ENCODE measurements at regions not wholly inside any gene's neighbourhood (a gene's known extent, or its start where the extent isn't known, plus 50 kb on each side); places are given as distances from the start of the nearest gene placed in this dataset.

GRCh38 chr2:43133708-43134570 lies 92.5 kb downstream of the ZFP36L2 start (continued):
- no peak for TF ChIP-seq ETV6 (conservative IDR thresholded peaks at IDR 0.05 in 1 of 2, IDR thresholded peaks at IDR 0.05 in 1 of 2; ENCODE audit: borderline replicate concordance in 1 of 2, low read depth in 1 of 2)
- TF ChIP-seq MTA2 (IDR thresholded peaks at IDR 0.05; ENCODE audit: low read depth): peak; percentile 28; the same call in 1 of the 2 replicates
- TF ChIP-seq MAX (IDR thresholded peaks at IDR 0.05; ENCODE audit: low read depth, low read length): peak; percentile 63; the same call in 1 of the 2 replicates
- peak; percentile 57; the same call in 1 of the 2 replicates for TF ChIP-seq CBFB (IDR thresholded peaks at IDR 0.05; ENCODE audit: low read depth)
- no peak for TF ChIP-seq RB1 (IDR thresholded peaks at IDR 0.05; ENCODE audit: borderline replicate concordance)

GRCh38 chr2:43133336-43133707 lies 93.1 kb downstream of the ZFP36L2 start:
- WGBS (ENCODE audit: insufficient coverage, insufficient replicate concordance, low lambda C conversion rate, missing lambda C conversion rate): 97% methylated on average over 4 of the region's 4 CpGs
- H3K4me2 ChIP-seq (ENCODE audit: control insufficient read depth, insufficient read depth): peak overlapping the region; percentile 23; the same call in 1 of the 2 replicates
- intact Hi-C loops (cut with micrococcal nuclease; ENCODE audit: unreplicated experiment): no loop called here
- no peaks in the 10 kb centered on the region for H3K9me3 ChIP-seq (replicated peaks; ENCODE audit: control insufficient read depth, insufficient read depth, low read length)
- ATAC-seq (no peak), FAIRE-seq (no peak), DNase-seq (ENCODE audit: low read depth, low spot score) (no peak)
- H3K27me3 ChIP-seq (replicated peaks in 1 of 2; ENCODE audit: control insufficient read depth in 2 of 2, insufficient read depth in 2 of 2, low read length in 1 of 2): no peaks in the 10 kb centered on the region
- no peaks in the 10 kb centered on the region for H3K36me3 ChIP-seq (ENCODE audit: control insufficient read depth in 2 of 2, insufficient read depth in 2 of 2, low read length in 1 of 2)
- peak overlapping the region; percentile 21; the same call in 1 of the 2 replicates for H3K27ac ChIP-seq (ENCODE audit: control insufficient read depth, insufficient read depth)
- ChIA-PET CTCF (interaction anchor here (0.7 to 9.7 kb wide), 10 partner anchors 36 to 431 kb away, joined by 3 to 132 read pairs (median 4); partner anchors contain the start of gene ZFP36L2), RAD21 (ENCODE audit: unreplicated experiment) (interaction anchor here (0.8 to 8.7 kb wide), 10 partner anchors 16 to 351 kb away, joined by 3 to 151 read pairs (median 6); partner anchors contain the start of gene ZFP36L2), SMC1A (ENCODE audit: uncharacterized antibody, unreplicated experiment) (interaction anchor here (1.1 to 13.3 kb wide), 12 partner anchors 35 to 444 kb away, joined by 3 to 170 read pairs (median 6); partner anchors contain the start of gene ZFP36L2), POLR2A (interaction anchor here (1.1 to 4.3 kb wide), 4 partner anchors 88 to 96 kb away, joined by 4 to 17 read pairs (median 5); partner anchors contain the start of gene ZFP36L2)
- H3K4me1 ChIP-seq (ENCODE audit: control insufficient read depth, insufficient read depth, low read length): peaks cover 57% of the 10 kb centered on the region
- in situ Hi-C loops (cut with MboI): no loop called here
- H4K20me1 ChIP-seq (ENCODE audit: control insufficient read depth, insufficient read depth): no peaks in the 10 kb centered on the region
- H2AFZ ChIP-seq (ENCODE audit: control insufficient read depth, low read depth, low read length): peak overlapping the region; percentile 64
- TF ChIP-seq ZNF24 (IDR thresholded peaks at IDR 0.05): no peak
- TF ChIP-seq SREBF2 (IDR thresholded peaks at IDR 0.05; ENCODE audit: low read length): no peak
- no peak for TF ChIP-seq ZBTB11 (CRISPR knock-in tag; IDR thresholded peaks at IDR 0.05)
- no peak for TF ChIP-seq EGR1 (IDR thresholded peaks at IDR 0.05; ENCODE audit: borderline replicate concordance in 1 of 2, low read depth in 2 of 2, low read length in 2 of 2)
- TF ChIP-seq EZH2 (IDR thresholded peaks at IDR 0.05; ENCODE audit: borderline replicate concordance, control insufficient read depth, low read depth, low read length): no peak
- no peak for TF ChIP-seq SMAD1 (IDR thresholded peaks at IDR 0.05; ENCODE audit: low read depth, partially characterized antibody)
- no peak for TF ChIP-seq KAT2A (conservative IDR thresholded peaks at IDR 0.05; ENCODE audit: control insufficient read depth, low read depth, low read length)
- no peak for TF ChIP-seq GATAD2B (conservative IDR thresholded peaks at IDR 0.05; ENCODE audit: low read depth)
- TF ChIP-seq ZZZ3 (IDR thresholded peaks at IDR 0.05; ENCODE audit: control insufficient read depth, insufficient read length, low read depth): no peak
- no peak for TF ChIP-seq SMAD5 (IDR thresholded peaks at IDR 0.05; ENCODE audit: low read depth)
- no peak for TF ChIP-seq MTA2 (IDR thresholded peaks at IDR 0.05; ENCODE audit: low read depth)
- TF ChIP-seq TARDBP (IDR thresholded peaks at IDR 0.05; ENCODE audit: borderline replicate concordance): no peak
- no peak for TF ChIP-seq MEF2A (IDR thresholded peaks at IDR 0.05; ENCODE audit: insufficient read depth, low read depth, low read length)
- no TSS peak for BruUV-seq (replicated peaks)
- no peak overlapping the region for H3K9ac ChIP-seq (ENCODE audit: control insufficient read depth, insufficient read depth, low read length)
- H3K79me2 ChIP-seq (ENCODE audit: control insufficient read depth, insufficient read depth, low read length): no peaks in the 10 kb centered on the region
- no peak overlapping the region for H3K4me3 ChIP-seq
